PC-9 (cell line): ENCODE measurements at regions not wholly inside any gene's neighbourhood (a gene's known extent, or its start where the extent isn't known, plus 50 kb on each side); places are given as distances from the start of the nearest gene placed in this dataset.

Experiments
- EZH2 ChIP-seq: fragments of 200-600 bp; sonication (generic); IDR thresholded peaks from 2 replicates; pipeline ENCODE4 v1.8.0; 2017; ENCODE audit warnings: antibody characterized with exemption, low read depth
- TF ChIP-seq, protein P1 (sequence below): fragments of 200-600 bp; sonication (generic); conservative IDR thresholded peaks from 2 replicates; pipeline ENCODE4 v1.6.1; 2017; ENCODE audit warnings: mixed run types, antibody characterized with exemption, mild to moderate bottlenecking, moderate library complexity

DNA sequence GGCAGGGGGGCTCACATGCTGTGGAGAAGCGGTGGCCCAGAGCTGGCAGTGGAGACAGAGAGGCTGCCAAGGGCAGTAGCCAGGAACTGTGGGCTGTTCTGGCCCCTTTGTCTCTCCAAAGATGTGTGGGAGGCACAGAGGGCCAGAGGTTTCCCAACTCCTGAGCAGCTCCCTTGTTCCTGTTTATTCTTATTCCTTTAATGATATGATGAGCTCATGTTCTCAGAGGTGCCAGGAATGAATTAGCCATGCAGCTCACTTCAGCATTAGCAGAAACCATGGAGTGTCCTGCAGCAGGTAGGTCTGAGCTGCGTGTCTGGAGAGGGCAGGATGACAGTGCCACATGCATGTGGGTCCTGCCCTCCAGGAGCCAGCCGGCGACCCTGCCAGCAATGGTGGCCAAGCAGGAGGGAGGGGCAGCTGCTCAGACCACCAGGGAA lies 77.9 kb upstream of the FZD7 start:
- TF ChIP-seq, protein P1, sequence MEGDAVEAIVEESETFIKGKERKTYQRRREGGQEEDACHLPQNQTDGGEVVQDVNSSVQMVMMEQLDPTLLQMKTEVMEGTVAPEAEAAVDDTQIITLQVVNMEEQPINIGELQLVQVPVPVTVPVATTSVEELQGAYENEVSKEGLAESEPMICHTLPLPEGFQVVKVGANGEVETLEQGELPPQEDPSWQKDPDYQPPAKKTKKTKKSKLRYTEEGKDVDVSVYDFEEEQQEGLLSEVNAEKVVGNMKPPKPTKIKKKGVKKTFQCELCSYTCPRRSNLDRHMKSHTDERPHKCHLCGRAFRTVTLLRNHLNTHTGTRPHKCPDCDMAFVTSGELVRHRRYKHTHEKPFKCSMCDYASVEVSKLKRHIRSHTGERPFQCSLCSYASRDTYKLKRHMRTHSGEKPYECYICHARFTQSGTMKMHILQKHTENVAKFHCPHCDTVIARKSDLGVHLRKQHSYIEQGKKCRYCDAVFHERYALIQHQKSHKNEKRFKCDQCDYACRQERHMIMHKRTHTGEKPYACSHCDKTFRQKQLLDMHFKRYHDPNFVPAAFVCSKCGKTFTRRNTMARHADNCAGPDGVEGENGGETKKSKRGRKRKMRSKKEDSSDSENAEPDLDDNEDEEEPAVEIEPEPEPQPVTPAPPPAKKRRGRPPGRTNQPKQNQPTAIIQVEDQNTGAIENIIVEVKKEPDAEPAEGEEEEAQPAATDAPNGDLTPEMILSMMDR = no peak
- no peak for TF ChIP-seq EZH2
